Cardiac muscle cell (in vitro differentiated cells and primary cell): ENCODE measurements at regions not wholly inside any gene's neighbourhood (a gene's known extent, or its start where the extent isn't known, plus 50 kb on each side); places are given as distances from the start of the nearest gene placed in this dataset.

Experiments
- DNase-seq, 2 donors: peaks; one replicate each; pipeline versions ENCODE4 v3.0.0 to v3.0.0-alpha.2; 2010 to 2017; ENCODE audit warnings: low read depth in 1 of 2, low spot score in 1 of 2
- H3K27ac ChIP-seq: fragments of 200-600 bp; sonication (generic); 2 replicates; pipeline ENCODE4 v1.5.1; 2016
- H3K27me3 ChIP-seq: fragments of 200-600 bp; sonication (generic); 2 replicates; pipeline ENCODE4 v1.6.0; 2016; ENCODE audit warnings: control low read depth
- H3K36me3 ChIP-seq: fragments of 200-600 bp; sonication (generic); 2 replicates; pipeline ENCODE4 v1.5.1; 2016; ENCODE audit warnings: control low read depth
- H3K4me1 ChIP-seq: fragments of 200-600 bp; sonication (generic); 2 replicates; pipeline ENCODE4 v1.8.1; 2017; ENCODE audit warnings: low read depth, mild to moderate bottlenecking, mixed run types
- H3K4me3 ChIP-seq: fragments of 200-600 bp; sonication (generic); 2 replicates; pipeline ENCODE4 v1.5.1; 2016; ENCODE audit warnings: mild to moderate bottlenecking
- H3K9me3 ChIP-seq: fragments of 200-600 bp; sonication (generic); 2 replicates; pipeline ENCODE4 v1.5.1; 2017; ENCODE audit warnings: low read depth, mild to moderate bottlenecking, control low read depth
- CTCF ChIP-seq: IDR thresholded peaks from 2 replicates; pipeline ENCODE4 v1.5.1; 2012; ENCODE audit warnings: low read depth, mild to moderate bottlenecking, low read length

GRCh38 chr3:55413236-55413635, 73.9 kb downstream of the WNT5A start:
- DNase-seq: no peak
- H3K9me3 ChIP-seq: no peaks in the 10 kb centered on the region
- H3K4me1 ChIP-seq: no peaks in the 10 kb centered on the region
- no peak overlapping the region for H3K27ac ChIP-seq
- no peak for TF ChIP-seq CTCF
- H3K36me3 ChIP-seq: no peaks in the 10 kb centered on the region
- H3K4me3 ChIP-seq: no peak overlapping the region
- H3K27me3 ChIP-seq: no peaks in the 10 kb centered on the region

GRCh38 chr3:55412545-55412944, 74.6 kb downstream of the WNT5A start:
- no peak for TF ChIP-seq CTCF
- Histone ChIP-seq H3K9me3 (no peaks in the 10 kb centered on the region), H3K27me3 (no peaks in the 10 kb centered on the region), H3K36me3 (no peaks in the 10 kb centered on the region), H3K4me3 (no peak overlapping the region), H3K27ac (no peak overlapping the region), H3K4me1 (no peaks in the 10 kb centered on the region)
- DNase-seq: no peak

GRCh38 chr3:55409806-55410205, 77.3 kb downstream of the WNT5A start:
- H3K36me3 ChIP-seq: no peaks in the 10 kb centered on the region
- no peak overlapping the region for H3K27ac ChIP-seq
- TF ChIP-seq CTCF: no peak
- H3K4me1 ChIP-seq: no peaks in the 10 kb centered on the region
- H3K27me3 ChIP-seq: no peaks in the 10 kb centered on the region
- H3K4me3 ChIP-seq: no peak overlapping the region
- no peaks in the 10 kb centered on the region for H3K9me3 ChIP-seq
- DNase-seq: no peak

- DNase-seq: no peak
- H3K36me3 ChIP-seq: no peaks in the 10 kb centered on the region
- no peak overlapping the region for H3K4me3 ChIP-seq
- H3K4me1 ChIP-seq: no peaks in the 10 kb centered on the region
- H3K9me3 ChIP-seq: no peaks in the 10 kb centered on the region
- no peaks in the 10 kb centered on the region for H3K27me3 ChIP-seq
- TF ChIP-seq CTCF: no peak
- no peak overlapping the region for H3K27ac ChIP-seq
These were observed 78.8 kb downstream of the WNT5A start for GRCh38 chr3:55408193-55408826.

- H3K27me3 ChIP-seq: no peaks in the 10 kb centered on the region
- DNase-seq: no peak
These were observed 79.7 kb downstream of the WNT5A start for GRCh38 chr3:55407426-55407820.

More at GRCh38 chr3:55407426-55407820, 79.7 kb downstream of the WNT5A start:
- Histone ChIP-seq H3K4me1 (no peaks in the 10 kb centered on the region), H3K4me3 (no peak overlapping the region), H3K27ac (no peak overlapping the region), H3K36me3 (no peaks in the 10 kb centered on the region), H3K9me3 (no peaks in the 10 kb centered on the region)
- no peak for TF ChIP-seq CTCF
